IMR-90 (cell line): ENCODE measurements at regions not wholly inside any gene's neighbourhood (a gene's known extent, or its start where the extent isn't known, plus 50 kb on each side); places are given as distances from the start of the nearest gene placed in this dataset.

Experiments used
- ATAC-seq: fragments of 200-7000 bp; cut with Tn5 transposase; 2 replicates; pipeline ENCODE4 v1.9.1; 2020; ENCODE audit warnings: low read depth, mild to moderate bottlenecking, moderate library complexity
- BruUV-seq: library from RNA; stranded (reverse); fragments of 400-500 nt; replicated peaks from 2 replicates; lab custom pipeline; 2021; lab: Mats Ljungman, UMichigan
- CTCF ChIA-PET: fragments of 300-600 bp; formaldehyde crosslinking; extraction: SDS; loops from one replicate; lab custom pipeline; 2021; ENCODE audit warnings: antibody characterized with exemption; lab: Yijun Ruan, JAX
- POLR2A ChIA-PET: fragments of 300-600 bp; sonication (Branson Sonifier 250); formaldehyde crosslinking; loops from one replicate; lab custom pipeline; 2022; ENCODE audit warnings: antibody characterized with exemption; ENCODE audit not compliant: unreplicated experiment; lab: Charles Lee
- DNase-seq: peaks from one replicate; pipeline ENCODE4 v3.0.0; 2013
- H2AFZ ChIP-seq: replicated peaks from 2 replicates; pipeline ENCODE3; 2013; ENCODE audit warnings: low read length, mild to moderate bottlenecking; ENCODE audit not compliant: poor library complexity
- H2AK5ac ChIP-seq: 2 replicates; pipeline ENCODE4 v1.6.1; 2013; ENCODE audit warnings: low read depth, low read length, inconsistent platforms
- H2AK9ac ChIP-seq: replicated peaks from 2 replicates; pipeline ENCODE3; 2013; ENCODE audit warnings: mild to moderate bottlenecking, low read depth, low read length, moderate library complexity; ENCODE audit not compliant: poor library complexity
- H2BK120ac ChIP-seq: 2 replicates; pipeline ENCODE4 v1.6.1; 2013; ENCODE audit warnings: low read depth, low read length, inconsistent platforms
- H2BK15ac ChIP-seq: 3 replicates; pipeline ENCODE4 v1.6.1; 2013; ENCODE audit warnings: low read depth, low read length, inconsistent platforms
- H2BK20ac ChIP-seq: 2 replicates; pipeline ENCODE4 v1.6.1; 2013; ENCODE audit warnings: low read depth, mild to moderate bottlenecking, inconsistent platforms, low read length, moderate library complexity
- H2BK5ac ChIP-seq: 2 replicates; pipeline ENCODE4 v1.6.1; 2013; ENCODE audit warnings: mild to moderate bottlenecking, low read depth, low read length, inconsistent platforms; ENCODE audit not compliant: poor library complexity, severe bottlenecking
- H3K14ac ChIP-seq: replicated peaks from 2 replicates; pipeline ENCODE4 v1.6.1; 2013; ENCODE audit warnings: low read depth, low read length, inconsistent platforms
- H3K18ac ChIP-seq: 2 replicates; pipeline ENCODE4 v1.6.1; 2013; ENCODE audit warnings: low read depth, low read length, control low read depth
- H3K23ac ChIP-seq: 2 replicates; pipeline ENCODE4 v1.6.1; 2013; ENCODE audit warnings: low read depth, low read length, inconsistent platforms
- H3K27ac ChIP-seq: 2 replicates; pipeline ENCODE4 v1.5.1; 2013; ENCODE audit warnings: mild to moderate bottlenecking, control low read depth, low read length; ENCODE audit not compliant: insufficient read depth
- H3K27me3 ChIP-seq: 2 replicates; pipeline ENCODE4 v1.6.1; 2013; ENCODE audit warnings: low read length; ENCODE audit not compliant: control insufficient read depth, insufficient read depth
- H3K36me3 ChIP-seq: 2 replicates; pipeline ENCODE4 v1.6.1; 2013; ENCODE audit warnings: low read length, mixed read lengths; ENCODE audit not compliant: control insufficient read depth, insufficient read depth
- H3K4ac ChIP-seq: 2 replicates; pipeline ENCODE4 v1.6.1; 2013; ENCODE audit warnings: low read depth, low read length, inconsistent platforms
- H3K4me1 ChIP-seq: 2 replicates; pipeline ENCODE4 v1.6.1; 2013; ENCODE audit warnings: low read length, mixed read lengths; ENCODE audit not compliant: control insufficient read depth, insufficient read depth
- H3K4me2 ChIP-seq: 2 replicates; pipeline ENCODE4 v1.6.1; 2013; ENCODE audit warnings: low read depth, mild to moderate bottlenecking, control low read depth, low read length, moderate library complexity
- H3K4me3 ChIP-seq: 2 replicates; pipeline ENCODE4 v1.5.1; 2013; ENCODE audit warnings: low read depth, mild to moderate bottlenecking, control low read depth, low read length, moderate library complexity; ENCODE audit not compliant: insufficient read depth
- H3K56ac ChIP-seq: 2 replicates; pipeline ENCODE4 v1.6.1; 2013; ENCODE audit warnings: low read length, inconsistent platforms; ENCODE audit not compliant: insufficient read depth; ENCODE audit errors: extremely low read depth
- H3K79me1 ChIP-seq, 2 experiments: 2 replicates each; pipeline ENCODE4 v1.6.1; 2013; ENCODE audit warnings: low read length in 2 of 2, inconsistent platforms in 1 of 2, low read depth in 1 of 2
- H3K9ac ChIP-seq: 2 replicates; pipeline ENCODE4 v1.6.1; 2013; ENCODE audit warnings: low read depth, low read length, control low read depth
- H3K9me1 ChIP-seq: 2 replicates; pipeline ENCODE4 v1.6.1; 2013; ENCODE audit warnings: low read length, inconsistent platforms; ENCODE audit not compliant: insufficient read depth
- H3K9me3 ChIP-seq: 2 replicates; pipeline ENCODE4 v1.6.1; 2013; ENCODE audit warnings: low read length; ENCODE audit not compliant: control insufficient read depth, insufficient read depth
- H4K20me1 ChIP-seq: 2 replicates; pipeline ENCODE4 v1.6.1; 2013; ENCODE audit warnings: low read length, inconsistent platforms; ENCODE audit not compliant: insufficient read depth
- H4K5ac ChIP-seq: 2 replicates; pipeline ENCODE4 v1.6.1; 2013; ENCODE audit warnings: mild to moderate bottlenecking, low read depth, low read length, control low read depth
- H4K8ac ChIP-seq, 2 experiments: 2 replicates each; pipeline ENCODE4 v1.6.1; 2013; ENCODE audit warnings: low read depth in 2 of 2, low read length in 2 of 2, control low read depth in 1 of 2, inconsistent platforms in 1 of 2
- H4K91ac ChIP-seq: 2 replicates; pipeline ENCODE4 v1.6.1; 2013; ENCODE audit warnings: low read depth, low read length, inconsistent platforms; ENCODE audit not compliant: insufficient read depth
- BHLHE40 ChIP-seq: fragments of 150-350 bp; IDR thresholded peaks from 2 replicates; pipeline ENCODE4 v1.6.1; 2016; ENCODE audit warnings: mild to moderate bottlenecking, low read depth, low read length
- ELK1 ChIP-seq: fragments of 150-350 bp; IDR thresholded peaks from 2 replicates; pipeline ENCODE4 v1.6.1; 2016; ENCODE audit warnings: low read depth, mild to moderate bottlenecking, low read length, moderate library complexity, borderline replicate concordance
- RCOR1 ChIP-seq: IDR thresholded peaks from 2 replicates; pipeline ENCODE4 v1.6.1; 2012; ENCODE audit warnings: mild to moderate bottlenecking, low read length, improper control_type of control experiment; ENCODE audit not compliant: insufficient replicate concordance
- USF2 ChIP-seq: fragments of 150-350 bp; IDR thresholded peaks from 2 replicates; pipeline ENCODE4 v1.6.1; 2017; ENCODE audit warnings: mild to moderate bottlenecking, antibody characterized with exemption, low read length, low read depth
- WGBS, 2 experiments: methylation state at CpG; one replicate each; pipeline versions ENCODE4 v1.1.5 to v1.1.7; 2013; ENCODE audit warnings: missing lambda C conversion rate in 2 of 2; ENCODE audit not compliant: insufficient read length in 1 of 2; ENCODE audit errors: extremely low coverage in 2 of 2; 5-methylcytosine and 5-hydroxymethylcytosine counted together
- dilution Hi-C: fragments of 300-500 bp; cut with HindIII; formaldehyde crosslinking; loops from one replicate; pipeline ENCODE4 v1.14.3; 2018; ENCODE audit warnings: low sequenced_read_pairs; ENCODE audit not compliant: unreplicated experiment
- in situ Hi-C: fragments of 300-500 bp; cut with MboI; formaldehyde crosslinking; loops from 3 replicates; pipeline ENCODE4 v1.14.3; 2019; ENCODE audit warnings: low sequenced_read_pairs, inconsistent platforms, mixed read lengths
- intact Hi-C: fragments of 100-400 bp; cut with micrococcal nuclease; formaldehyde crosslinking; loops from 2 replicates; pipeline ENCODE4 v1.10.0; 2022

- no peak overlapping the region for H3K56ac ChIP-seq
- H3K4me2 ChIP-seq = no peak overlapping the region
- H4K8ac ChIP-seq = no peak overlapping the region
- TF ChIP-seq RCOR1 = no peak
- TF ChIP-seq ELK1 = no peak
- TF ChIP-seq BHLHE40 = no peak
- no peak for TF ChIP-seq USF2
- H3K36me3 ChIP-seq = no peaks in the 10 kb centered on the region
- peaks cover 5% of the 10 kb centered on the region for H3K9me1 ChIP-seq
- dilution Hi-C loops (no loop called here), in situ Hi-C loops (loop anchor here (10.0 kb wide), 1 partner anchor 487 kb away; no protein-coding TSS in a partner anchor), intact Hi-C loops (no loop called here)
- 0 out of 2 replicates have a peak, but pooled peaks cover 2% of the 10 kb centered on the region for H3K9me3 ChIP-seq
- no peak overlapping the region; the same call in 2 of the 3 replicates for H2BK15ac ChIP-seq
- H2BK5ac ChIP-seq = no peak overlapping the region
- H4K20me1 ChIP-seq = no peaks in the 10 kb centered on the region
- H3K9ac ChIP-seq = no peak overlapping the region
- H4K5ac ChIP-seq = no peak overlapping the region
- no peak overlapping the region for H3K27ac ChIP-seq
- no peak overlapping the region for H4K91ac ChIP-seq
- no peaks in the 10 kb centered on the region for H3K27me3 ChIP-seq
- WGBS, 2 experiments = no CpG with 5 or more reads among the region's 4 CpGs
- H2BK120ac ChIP-seq = no peak overlapping the region
- ChIA-PET POLR2A (no interaction called here), CTCF (no interaction called here)
- no peak overlapping the region for H2AK9ac ChIP-seq
- DNase-seq = no peak
- ATAC-seq = no peak
- H3K4me3 ChIP-seq = no peak overlapping the region
- no peaks in the 10 kb centered on the region for H3K79me1 ChIP-seq
- no peak overlapping the region for H2BK20ac ChIP-seq
- H3K14ac ChIP-seq = no peak overlapping the region
- H3K23ac ChIP-seq = no peak overlapping the region
- peaks cover 10% of the 10 kb centered on the region for H3K4me1 ChIP-seq
- no peak overlapping the region for H2AK5ac ChIP-seq
- no peak overlapping the region for H3K4ac ChIP-seq
- no peak overlapping the region for H2AFZ ChIP-seq
- H3K18ac ChIP-seq = no peak overlapping the region
- BruUV-seq = no TSS peak
Observed at GRCh38 chr6:14701946-14702345, 543.9 kb upstream of the JARID2 start.
